D721Med (cell line): ENCODE measurements at regions not wholly inside any gene's neighbourhood (a gene's known extent, or its start where the extent isn't known, plus 50 kb on each side); places are given as distances from the start of the nearest gene placed in this dataset.

Experiments
- DNase-seq: peaks from one replicate; pipeline ENCODE4 v3.0.0; 2011; ENCODE audit warnings: low spot score; ENCODE audit not compliant: insufficient read length
- FAIRE-seq: peaks from 2 replicates; lab custom pipeline; 2011; peaks lifted over from hg19 to GRCh38; lab: Jason Lieb, UNC
- CTCF ChIP-seq: IDR thresholded peaks from 2 replicates; pipeline ENCODE4 v1.5.1; 2012; ENCODE audit warnings: mild to moderate bottlenecking, control low read depth; ENCODE audit not compliant: insufficient read depth; ENCODE audit errors: missing control alignments

- no peak for TF ChIP-seq CTCF
- DNase-seq (no peak), FAIRE-seq (no peak)
These were observed 139.7 kb downstream of the C9orf152 start for GRCh38 chr9:110068212-110068611.

DNA sequence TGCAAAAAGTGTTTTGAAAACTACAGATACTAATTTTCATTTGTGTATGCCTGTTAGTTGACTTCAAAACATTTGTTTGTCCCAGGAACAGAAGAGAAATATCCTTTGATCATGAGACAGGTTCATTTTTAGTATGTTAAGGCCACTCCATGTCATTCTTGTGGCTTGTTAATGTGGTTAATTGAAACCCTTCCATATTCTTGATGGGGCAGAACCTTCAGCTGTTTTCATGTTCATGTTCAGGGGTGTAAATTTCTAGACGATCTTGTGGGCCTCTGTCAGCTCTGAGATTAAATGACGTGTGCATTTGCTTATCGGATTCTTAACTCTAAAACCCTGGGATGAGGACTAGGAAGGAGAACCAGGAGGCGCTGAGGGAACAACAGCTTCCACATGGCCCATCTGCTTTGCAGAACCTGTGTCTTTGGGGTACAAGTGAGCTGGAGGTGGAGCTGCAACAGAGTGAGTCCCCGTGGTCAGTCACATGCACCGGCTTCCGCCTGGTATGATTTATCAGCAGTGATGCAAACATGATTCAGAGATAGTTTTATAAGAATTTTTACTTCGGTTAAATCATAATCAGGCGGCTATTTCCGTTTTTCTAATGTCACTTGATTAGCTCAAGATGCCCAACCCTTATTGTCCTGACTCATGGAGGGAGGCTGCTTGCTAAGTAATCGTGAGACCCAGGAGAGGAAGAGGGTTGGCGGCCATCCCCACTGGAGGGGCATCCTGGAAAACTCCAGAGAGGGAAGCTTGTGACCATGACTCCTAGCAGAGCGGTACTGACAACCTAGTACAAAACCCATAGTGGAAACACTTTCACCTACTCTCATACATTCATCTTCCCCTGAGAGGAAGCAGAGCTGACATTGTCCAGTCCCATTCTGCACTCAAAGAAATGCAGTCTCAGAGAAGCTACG, 138.4 kb downstream of the C9orf152 start:
- TF ChIP-seq CTCF: no peak
- FAIRE-seq: no peak
- no peak for DNase-seq

GRCh38 chr9:110072597-110073355, 135.2 kb downstream of the C9orf152 start:
- DNase-seq (no peak), FAIRE-seq (no peak)
- no peak for TF ChIP-seq CTCF

DNA sequence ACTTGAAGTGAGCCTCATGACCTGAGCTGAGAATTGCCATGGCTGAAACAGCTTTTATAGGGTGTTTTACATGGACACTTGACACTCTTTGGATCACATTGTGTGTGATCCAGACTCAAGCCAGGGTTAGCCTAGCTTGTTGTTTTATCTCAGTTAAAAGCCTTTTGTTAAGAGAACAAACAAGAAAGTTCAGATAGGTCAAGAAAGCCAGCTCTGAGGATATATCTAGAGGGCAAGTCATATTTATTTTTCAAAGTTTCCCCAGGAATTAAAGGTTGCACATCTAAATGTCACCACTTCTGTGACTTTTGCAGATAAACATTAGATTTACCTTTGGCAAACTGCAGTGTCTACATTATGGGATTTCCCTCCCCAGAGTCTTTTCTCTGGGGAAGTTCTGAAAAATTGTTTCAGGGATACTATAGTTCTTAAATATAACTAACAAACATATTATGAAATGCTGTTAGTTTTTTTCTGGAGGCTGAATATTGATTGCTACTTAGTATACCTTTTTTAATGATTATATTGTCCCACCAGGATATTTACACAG, 134.5 kb downstream of the C9orf152 start:
- no peak for FAIRE-seq
- DNase-seq: no peak

DNA sequence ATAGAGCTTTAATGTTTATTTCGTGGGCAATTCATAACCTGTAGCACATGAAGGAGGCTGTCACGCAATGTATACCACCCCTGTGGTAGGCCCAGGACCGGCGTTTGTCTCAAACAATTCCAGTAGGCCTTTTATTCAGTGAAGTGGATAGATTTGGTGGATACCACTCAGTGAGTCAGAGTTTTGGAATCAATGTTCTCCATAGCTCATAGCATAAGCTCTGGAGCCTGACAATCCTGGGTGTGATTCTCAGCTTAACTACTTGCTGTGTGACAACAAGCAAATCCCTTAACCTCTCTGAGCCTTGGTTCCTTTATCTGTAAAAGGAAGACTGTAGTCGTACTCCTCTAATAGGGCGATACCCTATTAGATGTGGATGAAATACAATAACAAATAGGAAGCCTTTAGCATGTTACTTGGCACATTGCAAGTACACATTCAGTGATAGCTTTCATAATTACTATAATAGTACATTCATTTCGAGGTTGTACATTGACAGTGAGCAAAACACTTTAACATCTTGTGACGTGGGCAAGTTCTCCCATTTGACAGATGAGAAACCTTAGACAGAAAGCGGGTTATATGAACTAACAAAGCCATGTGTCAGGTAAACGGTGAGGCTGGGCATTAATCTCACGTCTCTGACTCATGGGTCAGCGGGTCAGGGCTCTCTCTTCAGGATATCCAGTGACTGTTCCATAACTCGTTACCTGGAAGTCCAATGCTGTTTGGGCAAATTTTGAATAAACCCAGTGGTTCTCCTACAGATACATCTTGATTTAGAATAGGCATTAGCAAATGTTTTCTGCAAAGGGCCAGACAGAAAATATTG, 130.8 kb downstream of the C9orf152 start:
- DNase-seq: no peak
- TF ChIP-seq CTCF: no peak
- FAIRE-seq: no peak

More for the DNA sequence above, 134.5 kb downstream of the C9orf152 start:
- no peak for TF ChIP-seq CTCF

DNA sequence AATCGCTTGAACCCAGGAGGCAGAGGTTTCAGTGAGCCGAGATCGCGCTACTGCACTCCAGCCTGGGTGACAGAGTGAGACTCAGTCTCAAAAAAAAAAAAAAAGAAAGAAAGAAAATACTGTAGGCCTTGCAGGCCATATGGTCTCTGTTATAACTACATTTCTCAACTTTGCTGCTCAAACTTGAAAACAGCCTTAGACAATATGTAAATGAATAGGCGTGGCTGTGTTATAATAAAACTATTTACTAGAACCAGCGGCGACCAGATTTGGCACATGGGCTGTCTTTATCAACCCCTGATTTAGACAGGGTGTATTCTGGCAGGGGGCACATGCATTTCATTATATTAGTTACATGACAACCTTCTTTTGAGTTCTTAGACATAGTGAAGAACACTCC, 130.0 kb downstream of the C9orf152 start:
- FAIRE-seq: no peak
- no peak for DNase-seq
- no peak for TF ChIP-seq CTCF
